Suprapubic skin (tissue), 3 donors: ENCODE measurements at regions not wholly inside any gene's neighbourhood (a gene's known extent, or its start where the extent isn't known, plus 50 kb on each side); places are given as distances from the start of the nearest gene placed in this dataset.

Source experiments
- CTCF ChIP-seq, 2 donors: fragments of 200-600 bp in 1 of 2; fragments of 450-650 bp in 1 of 2; sonication (generic) in 1 of 2; IDR thresholded peaks; one replicate each; pipeline ENCODE4 v1.5.1; 2016 to 2019; ENCODE audit warnings: antibody characterized with exemption in 2 of 2, mild to moderate bottlenecking in 1 of 2, moderate library complexity in 1 of 2
- EP300 ChIP-seq: sonication (generic); formaldehyde crosslinking; IDR thresholded peaks from one replicate; pipeline ENCODE4 v1.6.1; 2017; ENCODE audit warnings: antibody characterized with exemption
- POLR2A ChIP-seq, 2 donors: fragments of 450-650 bp; IDR thresholded peaks; one replicate each; pipeline ENCODE4 v1.6.1; 2017; ENCODE audit warnings: antibody characterized with exemption in 2 of 2, mild to moderate bottlenecking in 2 of 2, moderate library complexity in 2 of 2

- TF ChIP-seq CTCF (IDR thresholded peaks at IDR 0.05): no peak
- TF ChIP-seq EP300: no peak
- no peak for TF ChIP-seq POLR2A (IDR thresholded peaks at IDR 0.05)
Measured at GRCh38 chr13:82615043-82615442, 1267.2 kb downstream of the SLITRK1 start.
